H1 (cell line): ENCODE measurements at regions not wholly inside any gene's neighbourhood (a gene's known extent, or its start where the extent isn't known, plus 50 kb on each side); places are given as distances from the start of the nearest gene placed in this dataset.

Source experiments
- CTCF ChIA-PET: fragments of 300-600 bp; sonication (Branson Sonifier 250); formaldehyde crosslinking; loops from one replicate; lab custom pipeline; 2021; ENCODE audit not compliant: partially characterized antibody; lab: Charles Lee
- POLR2A ChIA-PET: fragments of 300-600 bp; sonication (Branson Sonifier 250); formaldehyde crosslinking; loops from one replicate; lab custom pipeline; 2021; ENCODE audit warnings: inconsistent platforms; ENCODE audit not compliant: partially characterized antibody; lab: Charles Lee
- DNase-seq, 2 experiments: peaks; one replicate each; pipeline versions ENCODE4 v3.0.0 to v3.0.0-alpha.2; 2010 to 2022; ENCODE audit warnings: low spot score in 2 of 2, low read depth in 1 of 2, mixed read lengths in 1 of 2
- FAIRE-seq: peaks from 2 replicates; lab custom pipeline; 2011; peaks lifted over from hg19 to GRCh38; lab: Jason Lieb, UNC
- H2AFZ ChIP-seq: 2 replicates; pipeline ENCODE4 v1.8.1; 2012; ENCODE audit warnings: low read length, inconsistent platforms
- H2AK5ac ChIP-seq: 2 replicates; pipeline ENCODE4 v1.6.1; 2013; ENCODE audit warnings: low read depth, low read length
- H2BK120ac ChIP-seq: replicated peaks from 2 replicates; pipeline ENCODE3; 2013; ENCODE audit warnings: low read depth, low read length, inconsistent platforms
- H2BK12ac ChIP-seq: 2 replicates; pipeline ENCODE4 v1.6.1; 2013; ENCODE audit warnings: low read depth, low read length
- H2BK15ac ChIP-seq: 2 replicates; pipeline ENCODE4 v1.6.1; 2013; ENCODE audit warnings: low read length
- H2BK20ac ChIP-seq: 2 replicates; pipeline ENCODE4 v1.6.1; 2013; ENCODE audit warnings: low read length
- H2BK5ac ChIP-seq: 2 replicates; pipeline ENCODE4 v1.6.1; 2013; ENCODE audit warnings: low read depth, low read length
- H3K14ac ChIP-seq: 2 replicates; pipeline ENCODE4 v1.6.1; 2013; ENCODE audit warnings: inconsistent platforms; ENCODE audit not compliant: insufficient read length
- H3K18ac ChIP-seq: 2 replicates; pipeline ENCODE4 v1.6.1; 2013; ENCODE audit warnings: low read length; ENCODE audit errors: extremely low read depth
- H3K23ac ChIP-seq: 2 replicates; pipeline ENCODE4 v1.6.1; 2013; ENCODE audit warnings: inconsistent platforms; ENCODE audit not compliant: insufficient read length
- H3K23me2 ChIP-seq: 2 replicates; pipeline ENCODE4 v1.6.1; 2013; ENCODE audit warnings: low read depth, low read length
- H3K27ac ChIP-seq: 2 replicates; pipeline ENCODE4 v1.6.1; 2011; ENCODE audit warnings: low read depth, low read length, inconsistent platforms
- H3K27me3 ChIP-seq, 4 experiments: replicated peaks in 1 of 4; 1 replicate in 1 of 4; 2 replicates in 3 of 4; pipeline versions ENCODE4 v1.6.1 to v1.8.1; 2011 to 2013; ENCODE audit warnings: low read length in 3 of 4, mild to moderate bottlenecking in 3 of 4, inconsistent platforms in 2 of 4, mixed read lengths in 2 of 4, moderate library complexity in 1 of 4; ENCODE audit not compliant: control insufficient read depth in 3 of 4, insufficient read depth in 3 of 4; ENCODE audit errors: extremely low read depth in 1 of 4
- H3K36me3 ChIP-seq, 4 experiments: 2 replicates each; pipeline versions ENCODE4 v1.6.1 to v1.8.1; 2011 to 2013; ENCODE audit warnings: mild to moderate bottlenecking in 4 of 4, low read length in 3 of 4, moderate library complexity in 2 of 4, control low read depth in 1 of 4, inconsistent platforms in 1 of 4; ENCODE audit not compliant: insufficient read depth in 4 of 4, control insufficient read depth in 2 of 4
- H3K4ac ChIP-seq: replicated peaks from 2 replicates; pipeline ENCODE3; 2013; ENCODE audit warnings: low read length, low read depth, mixed read lengths, inconsistent platforms; ENCODE audit not compliant: insufficient read length
- H3K4me1 ChIP-seq, 4 experiments: replicated peaks in 1 of 4; 1 replicate in 1 of 4; 2 replicates in 3 of 4; pipeline versions ENCODE4 v1.6.1 to v1.8.1; 2011 to 2013; ENCODE audit warnings: low read length in 3 of 4, inconsistent platforms in 2 of 4, mixed read lengths in 1 of 4; ENCODE audit not compliant: insufficient read depth in 4 of 4, control insufficient read depth in 3 of 4
- H3K4me2 ChIP-seq, 2 experiments: 2 replicates each; pipeline versions ENCODE4 v1.6.1 to v1.8.1; 2011 to 2013; ENCODE audit warnings: low read depth in 2 of 2, low read length in 2 of 2, control low read depth in 1 of 2, inconsistent platforms in 1 of 2, mild to moderate bottlenecking in 1 of 2; ENCODE audit not compliant: insufficient read depth in 1 of 2
- H3K4me3 ChIP-seq, 4 experiments: fragments of 200-600, 300-600 bp in 1 of 4; sonication (generic), shearing (Covaris generic), sonication (Bioruptor Twin) in 1 of 4; 2 replicates each; pipeline versions ENCODE4 v1.5.1 to v1.8.1; 2011 to 2016; ENCODE audit warnings: low read length in 4 of 4, low read depth in 3 of 4, control low read depth in 2 of 4, inconsistent platforms in 2 of 4, mild to moderate bottlenecking in 2 of 4, mixed read lengths in 1 of 4, moderate library complexity in 1 of 4; ENCODE audit not compliant: insufficient read depth in 2 of 4; ENCODE audit errors: extremely low read depth in 1 of 4
- H3K56ac ChIP-seq: replicated peaks from 2 replicates; pipeline ENCODE3; 2013; ENCODE audit warnings: low read depth, mild to moderate bottlenecking, mixed read lengths, low read length, inconsistent platforms; ENCODE audit not compliant: insufficient read length
- H3K79me1 ChIP-seq: 2 replicates; pipeline ENCODE4 v1.6.1; 2013; ENCODE audit warnings: low read depth, low read length, control low read depth
- H3K79me2 ChIP-seq, 2 experiments: 2 replicates each; pipeline versions ENCODE4 v1.6.1 to v1.8.1; 2012 to 2013; ENCODE audit warnings: low read length in 2 of 2, mild to moderate bottlenecking in 2 of 2, inconsistent platforms in 1 of 2; ENCODE audit not compliant: insufficient read depth in 2 of 2, control insufficient read depth in 1 of 2
- H3K9ac ChIP-seq, 4 experiments: replicated peaks in 1 of 4; 1 replicate in 1 of 4; 2 replicates in 3 of 4; pipeline versions ENCODE4 v1.6.1 to v1.8.1; 2011 to 2013; ENCODE audit warnings: low read depth in 3 of 4, low read length in 3 of 4, control low read depth in 2 of 4, mild to moderate bottlenecking in 2 of 4, moderate library complexity in 2 of 4, inconsistent platforms in 1 of 4; ENCODE audit errors: extremely low read depth in 1 of 4
- H3K9me3 ChIP-seq, 2 experiments: 2 replicates each; pipeline versions ENCODE4 v1.6.1 to v1.8.1; 2012 to 2013; ENCODE audit warnings: mild to moderate bottlenecking in 2 of 2, moderate library complexity in 2 of 2, control low read depth in 1 of 2, inconsistent platforms in 1 of 2, low read depth in 1 of 2, low read length in 1 of 2, mixed read lengths in 1 of 2; ENCODE audit not compliant: insufficient read depth in 2 of 2
- H4K20me1 ChIP-seq, 2 experiments: replicated peaks in 1 of 2; 2 replicates each; pipeline versions ENCODE3 to v1.8.1; 2011 to 2013; ENCODE audit warnings: inconsistent platforms in 2 of 2, low read length in 2 of 2, mild to moderate bottlenecking in 1 of 2; ENCODE audit not compliant: insufficient read depth in 2 of 2, control insufficient read depth in 1 of 2
- H4K5ac ChIP-seq: 2 replicates; pipeline ENCODE4 v1.6.1; 2013; ENCODE audit warnings: low read length, low read depth, mixed read lengths, inconsistent platforms; ENCODE audit not compliant: insufficient read length
- H4K8ac ChIP-seq: 2 replicates; pipeline ENCODE4 v1.8.0; 2013; ENCODE audit warnings: mild to moderate bottlenecking, moderate library complexity, low read length, inconsistent platforms; ENCODE audit not compliant: insufficient read depth; ENCODE audit errors: extremely low read depth
- H4K91ac ChIP-seq: replicated peaks from 2 replicates; pipeline ENCODE3; 2013; ENCODE audit warnings: low read length, mixed read lengths, inconsistent platforms; ENCODE audit not compliant: insufficient read length
- ATF3 ChIP-seq: IDR thresholded peaks from 2 replicates; pipeline ENCODE4 v1.6.1; 2011; ENCODE audit warnings: low read depth, mild to moderate bottlenecking, low read length; ENCODE audit not compliant: insufficient read depth
- BRCA1 ChIP-seq: IDR thresholded peaks from 2 replicates; pipeline ENCODE4 v1.6.1; 2012; ENCODE audit warnings: low read depth, low read length, improper control_type of control experiment
- HDAC2 ChIP-seq, 2 experiments: fragments of 300-600 bp in 1 of 2; sonication (generic) in 1 of 2; IDR thresholded peaks; 2 replicates each; pipeline ENCODE4 v1.6.1; 2011 to 2012; ENCODE audit warnings: low read depth in 2 of 2, low read length in 2 of 2, mild to moderate bottlenecking in 2 of 2, moderate library complexity in 2 of 2, borderline replicate concordance in 1 of 2, inconsistent platforms in 1 of 2
- KDM4A ChIP-seq: IDR thresholded peaks from one replicate; pipeline ENCODE4 v1.7.1; 2012; ENCODE audit warnings: low read depth, mild to moderate bottlenecking, moderate library complexity, low read length, inconsistent platforms; ENCODE audit not compliant: severe bottlenecking
- KDM5A ChIP-seq: fragments of 200-600 bp; IDR thresholded peaks from 2 replicates; pipeline ENCODE4 v1.7.1; 2012; ENCODE audit warnings: mild to moderate bottlenecking, low read length, inconsistent platforms, mixed read lengths
- NANOG ChIP-seq: IDR thresholded peaks from 2 replicates; pipeline ENCODE4 v1.6.1; 2011; ENCODE audit warnings: low read length, low read depth, mild to moderate bottlenecking, inconsistent platforms; ENCODE audit not compliant: insufficient read depth, poor library complexity, severe bottlenecking
- RFX5 ChIP-seq: IDR thresholded peaks from 2 replicates; pipeline ENCODE4 v1.6.1; 2011; ENCODE audit warnings: low read depth, low read length, improper control_type of control experiment, borderline replicate concordance
- SAP30 ChIP-seq: fragments of 300-600 bp; sonication (generic); IDR thresholded peaks from 2 replicates; pipeline ENCODE4 v1.7.1; 2012; ENCODE audit warnings: low read length, moderate library complexity, mild to moderate bottlenecking, inconsistent platforms; ENCODE audit not compliant: insufficient read depth, insufficient replicate concordance
- WGBS, 2 experiments: shearing (Covaris generic) in 1 of 2; methylation state at CpG; one replicate each; pipeline versions ENCODE4 v1.1.6 to v1.1.7; 2013 to 2015; ENCODE audit warnings: low lambda C conversion rate in 2 of 2, mixed read lengths in 2 of 2, inconsistent platforms in 1 of 2, low coverage in 1 of 2, missing lambda C conversion rate in 1 of 2; ENCODE audit not compliant: insufficient replicate concordance in 2 of 2, insufficient coverage in 1 of 2, insufficient read length in 1 of 2; ENCODE audit errors: extremely low coverage in 1 of 2, missing lambda C conversion rate in 1 of 2; 5-methylcytosine and 5-hydroxymethylcytosine counted together

- ChIA-PET CTCF (interaction anchor here (1.0 kb wide), 1 partner anchor 29 kb away, joined by 3 read pairs; no protein-coding TSS in a partner anchor), POLR2A (no interaction called here)
- Histone ChIP-seq H2BK5ac (no peak overlapping the region), H3K56ac (no peak overlapping the region), H3K4me2 (no peak overlapping the region), H2BK120ac (no peak overlapping the region), H3K79me2 (no peaks in the 10 kb centered on the region), H3K4ac (no peak overlapping the region), H3K23me2 (no peaks in the 10 kb centered on the region), H3K14ac (no peak overlapping the region), H2AFZ (no peak overlapping the region), H3K9me3 (no peaks in the 10 kb centered on the region), H2BK15ac (no peak overlapping the region), H4K8ac (no peak overlapping the region), H3K27ac (no peak overlapping the region), H2BK12ac (no peak overlapping the region), H4K91ac (no peak overlapping the region), H2BK20ac (no peak overlapping the region), H4K20me1 (no peaks in the 10 kb centered on the region), H3K9ac (no peak overlapping the region), H3K4me3 (no peak overlapping the region), H4K5ac (no peak overlapping the region), H3K79me1 (no peaks in the 10 kb centered on the region), H3K23ac (no peak overlapping the region), H3K27me3 (no peaks in the 10 kb centered on the region), H3K36me3 (no peaks in the 10 kb centered on the region), H3K18ac (no peak overlapping the region), H2AK5ac (no peak overlapping the region), H3K4me1 (peaks cover 0 to 4% (median 0%) of the 10 kb centered on the region in 4 experiments; a peak in 1 of 7 replicates)
- DNase-seq (no peak), FAIRE-seq (no peak)
- WGBS, 2 experiments: 90% methylated on average over 4 of the region's 4 CpGs; no CpG with 5 or more reads in 1 of the 2 experiments
- TF ChIP-seq NANOG: no peak
- TF ChIP-seq BRCA1: no peak
- no peak for TF ChIP-seq ATF3
- no peak for TF ChIP-seq HDAC2 (IDR thresholded peaks at IDR 0.05; ENCODE audit: borderline replicate concordance in 1 of 2, low read depth in 2 of 2, low read length in 2 of 2)
- no peak for TF ChIP-seq RFX5
- no peak for TF ChIP-seq KDM4A
- no peak for TF ChIP-seq SAP30
- no peak for TF ChIP-seq KDM5A
These were observed 86.5 kb downstream of the SPCS3 start for GRCh38 chr4:176406297-176406696.
